ENCODE measurements at regions not wholly inside any gene's neighbourhood (a gene's known extent, or its start where the extent isn't known, plus 50 kb on each side); places are given as distances from the start of the nearest gene placed in this dataset.

GRCh38 chr7:36048141-36048901 lies 104.7 kb upstream of the EEPD1 start:
- H3K4me3 ChIP-seq (ENCODE audit: control insufficient read depth in 1 of 2, extremely low read depth in 1 of 2, low read length in 1 of 2), result no peak overlapping the region
- H3K27me3 Mint-ChIP-seq, result peaks cover 2 to 7% of the 10 kb centered on the region in 2 donors
- H3K27ac ChIP-seq (ENCODE audit: low read length), result no peak overlapping the region
- ATAC-seq (replicated peaks in 1 of 4) (no peak), DNase-seq (no peak)
- no peaks in the 10 kb centered on the region for H3K4me1 Mint-ChIP-seq
- no peaks in the 10 kb centered on the region for H3K36me3 ChIP-seq (ENCODE audit: control insufficient read depth in 2 of 2, extremely low read depth in 1 of 2, insufficient read depth in 1 of 2, low read length in 1 of 2)
- H3K27ac Mint-ChIP-seq, result no peak overlapping the region
- WGBS (ENCODE audit: insufficient coverage), result 84% methylated on average over 4 of the region's 5 CpGs
- no peak overlapping the region for H3K4me3 Mint-ChIP-seq
- H3K36me3 Mint-ChIP-seq, result no peaks in the 10 kb centered on the region
- ChIA-PET POLR2A (no interaction called here), CTCF (no interaction called here)
- H3K4me1 ChIP-seq (ENCODE audit: control insufficient read depth in 1 of 2, extremely low read depth in 1 of 2, insufficient read depth in 2 of 2, low read length in 2 of 2), result no peaks in the 10 kb centered on the region
- no peaks in the 10 kb centered on the region for H3K9me3 Mint-ChIP-seq
- no peaks in the 10 kb centered on the region for H3K27me3 ChIP-seq (replicated peaks in 1 of 2; ENCODE audit: control insufficient read depth in 2 of 2, extremely low read depth in 1 of 2, insufficient read depth in 2 of 2, low read length in 1 of 2)
- H3K9me3 ChIP-seq, result no peaks in the 10 kb centered on the region

- no peaks in the 10 kb centered on the region for H3K9me3 Mint-ChIP-seq
- CTCF ChIA-PET, result no interaction called here
- H3K27me3 ChIP-seq (replicated peaks in 1 of 2; ENCODE audit: control insufficient read depth in 2 of 2, extremely low read depth in 1 of 2, insufficient read depth in 2 of 2, low read length in 1 of 2), result no peaks in the 10 kb centered on the region
Measured at GRCh38 chr7:36048902-36049240, 104.2 kb upstream of the EEPD1 start.

GRCh38 chr7:36051501-36051900 lies 101.6 kb upstream of the EEPD1 start:
- DNase-seq (no peak), ATAC-seq (replicated peaks in 1 of 4) (no peak)
- no peak overlapping the region for H3K27ac Mint-ChIP-seq
- H3K4me1 Mint-ChIP-seq, result no peaks in the 10 kb centered on the region
- Histone ChIP-seq H3K9me3 (no peaks in the 10 kb centered on the region), H3K4me1 (ENCODE audit: control insufficient read depth in 1 of 2, extremely low read depth in 1 of 2, insufficient read depth in 2 of 2, low read length in 2 of 2) (no peaks in the 10 kb centered on the region), H3K27me3 (replicated peaks in 1 of 2; ENCODE audit: control insufficient read depth in 2 of 2, extremely low read depth in 1 of 2, insufficient read depth in 2 of 2, low read length in 1 of 2) (peaks cover 0 to 3% of the 10 kb centered on the region in 2 experiments), H3K4me3 (ENCODE audit: control insufficient read depth in 1 of 2, extremely low read depth in 1 of 2, low read length in 1 of 2) (no peak overlapping the region), H3K36me3 (ENCODE audit: control insufficient read depth in 2 of 2, extremely low read depth in 1 of 2, insufficient read depth in 1 of 2, low read length in 1 of 2) (no peaks in the 10 kb centered on the region), H3K27ac (ENCODE audit: low read length) (no peak overlapping the region)
- H3K36me3 Mint-ChIP-seq, result no peaks in the 10 kb centered on the region
- CTCF ChIA-PET, result no interaction called here
- POLR2A ChIA-PET, result no interaction called here
- no peak overlapping the region for H3K4me3 Mint-ChIP-seq
- no peaks in the 10 kb centered on the region for H3K9me3 Mint-ChIP-seq
- H3K27me3 Mint-ChIP-seq, result peaks cover 2 to 7% of the 10 kb centered on the region in 2 donors
- WGBS (ENCODE audit: insufficient coverage), result 83% methylated on average over 1 of the region's 4 CpGs

More at GRCh38 chr7:36048902-36049240, 104.2 kb upstream of the EEPD1 start:
- H3K27ac ChIP-seq (ENCODE audit: low read length), result no peak overlapping the region
- no peak overlapping the region for H3K4me3 ChIP-seq (ENCODE audit: control insufficient read depth in 1 of 2, extremely low read depth in 1 of 2, low read length in 1 of 2)
- no peaks in the 10 kb centered on the region for H3K9me3 ChIP-seq
- no peaks in the 10 kb centered on the region for H3K36me3 ChIP-seq (ENCODE audit: control insufficient read depth in 2 of 2, extremely low read depth in 1 of 2, insufficient read depth in 1 of 2, low read length in 1 of 2)
- POLR2A ChIA-PET, result no interaction called here
- no peaks in the 10 kb centered on the region for H3K36me3 Mint-ChIP-seq
- ATAC-seq (replicated peaks in 1 of 4) (no peak), DNase-seq (no peak)
- no peaks in the 10 kb centered on the region for H3K4me1 Mint-ChIP-seq
- WGBS (ENCODE audit: insufficient coverage), result 83% methylated on average over 1 of the region's 2 CpGs
- no peaks in the 10 kb centered on the region for H3K4me1 ChIP-seq (ENCODE audit: control insufficient read depth in 1 of 2, extremely low read depth in 1 of 2, insufficient read depth in 2 of 2, low read length in 2 of 2)
- no peak overlapping the region for H3K4me3 Mint-ChIP-seq
- H3K27me3 Mint-ChIP-seq, result peaks cover 2 to 7% of the 10 kb centered on the region in 2 donors
- H3K27ac Mint-ChIP-seq, result no peak overlapping the region

GRCh38 chr7:36053589-36053988 lies 99.5 kb upstream of the EEPD1 start:
- CTCF ChIA-PET, result no interaction called here
- no peak overlapping the region for H3K27ac Mint-ChIP-seq
- 50% methylated on average over 2 of the region's 3 CpGs for WGBS (ENCODE audit: insufficient coverage)

GRCh38 chr7:36054637-36055036 lies 98.4 kb upstream of the EEPD1 start:
- Mint-ChIP-seq H3K27ac (no peak overlapping the region), H3K27me3 (peaks cover 6 to 15% of the 10 kb centered on the region in 2 donors), H3K36me3 (no peaks in the 10 kb centered on the region), H3K9me3 (no peaks in the 10 kb centered on the region), H3K4me3 (no peak overlapping the region), H3K4me1 (no peaks in the 10 kb centered on the region)
- ChIA-PET POLR2A (no interaction called here), CTCF (interaction anchor here in 1 of 2 donors (0.7 kb wide), 1 partner anchor 119 kb away, joined by 3 read pairs; no protein-coding TSS in a partner anchor)
- Histone ChIP-seq H3K9me3 (no peaks in the 10 kb centered on the region), H3K27me3 (replicated peaks in 1 of 2; ENCODE audit: control insufficient read depth in 2 of 2, extremely low read depth in 1 of 2, insufficient read depth in 2 of 2, low read length in 1 of 2) (peaks cover 0 to 13% of the 10 kb centered on the region in 2 experiments), H3K36me3 (ENCODE audit: control insufficient read depth in 2 of 2, extremely low read depth in 1 of 2, insufficient read depth in 1 of 2, low read length in 1 of 2) (no peaks in the 10 kb centered on the region), H3K4me3 (ENCODE audit: control insufficient read depth in 1 of 2, extremely low read depth in 1 of 2, low read length in 1 of 2) (no peak overlapping the region), H3K27ac (ENCODE audit: low read length) (no peak overlapping the region), H3K4me1 (ENCODE audit: control insufficient read depth in 1 of 2, extremely low read depth in 1 of 2, insufficient read depth in 2 of 2, low read length in 2 of 2) (no peaks in the 10 kb centered on the region)
- DNase-seq (no peak), ATAC-seq (replicated peaks in 1 of 4) (no peak)
- 100% methylated on average over 1 of the region's 2 CpGs for WGBS (ENCODE audit: insufficient coverage)

More at GRCh38 chr7:36053589-36053988, 99.5 kb upstream of the EEPD1 start:
- no peaks in the 10 kb centered on the region for H3K9me3 Mint-ChIP-seq
- peaks cover 6 to 15% of the 10 kb centered on the region in 2 donors for H3K27me3 Mint-ChIP-seq
- DNase-seq (no peak), ATAC-seq (replicated peaks in 1 of 4) (no peak)
- no peaks in the 10 kb centered on the region for H3K9me3 ChIP-seq
- H3K4me3 Mint-ChIP-seq, result no peak overlapping the region
- POLR2A ChIA-PET, result no interaction called here
- no peaks in the 10 kb centered on the region for H3K4me1 Mint-ChIP-seq
- H3K4me3 ChIP-seq (ENCODE audit: control insufficient read depth in 1 of 2, extremely low read depth in 1 of 2, low read length in 1 of 2), result no peak overlapping the region
- no peak overlapping the region for H3K27ac ChIP-seq (ENCODE audit: low read length)
- peaks cover 0 to 7% of the 10 kb centered on the region in 2 experiments for H3K27me3 ChIP-seq (replicated peaks in 1 of 2; ENCODE audit: control insufficient read depth in 2 of 2, extremely low read depth in 1 of 2, insufficient read depth in 2 of 2, low read length in 1 of 2)
- no peaks in the 10 kb centered on the region for H3K4me1 ChIP-seq (ENCODE audit: control insufficient read depth in 1 of 2, extremely low read depth in 1 of 2, insufficient read depth in 2 of 2, low read length in 2 of 2)
- no peaks in the 10 kb centered on the region for H3K36me3 Mint-ChIP-seq
- H3K36me3 ChIP-seq (ENCODE audit: control insufficient read depth in 2 of 2, extremely low read depth in 1 of 2, insufficient read depth in 1 of 2, low read length in 1 of 2), result no peaks in the 10 kb centered on the region

- 89% methylated on average over 3 of the region's 4 CpGs for WGBS (ENCODE audit: insufficient coverage)
- CTCF ChIA-PET, result interaction anchor here in 1 of 2 donors (0.7 kb wide), 1 partner anchor 1041 kb away, joined by 5 read pairs; no protein-coding TSS in a partner anchor
- H3K36me3 Mint-ChIP-seq, result no peaks in the 10 kb centered on the region
- peaks cover 0 to 13% of the 10 kb centered on the region in 2 experiments for H3K27me3 ChIP-seq (replicated peaks in 1 of 2; ENCODE audit: control insufficient read depth in 2 of 2, extremely low read depth in 1 of 2, insufficient read depth in 2 of 2, low read length in 1 of 2)
- no peak overlapping the region for H3K27ac ChIP-seq (ENCODE audit: low read length)
- H3K4me3 ChIP-seq (ENCODE audit: control insufficient read depth in 1 of 2, extremely low read depth in 1 of 2, low read length in 1 of 2), result no peak overlapping the region
- POLR2A ChIA-PET, result no interaction called here
- no peak overlapping the region for H3K27ac Mint-ChIP-seq
- no peak for ATAC-seq (replicated peaks in 1 of 4)
- no peaks in the 10 kb centered on the region for H3K4me1 Mint-ChIP-seq
- no peak for DNase-seq
- no peaks in the 10 kb centered on the region for H3K9me3 ChIP-seq
- H3K27me3 Mint-ChIP-seq, result peaks cover 6 to 15% of the 10 kb centered on the region in 2 donors
- H3K36me3 ChIP-seq (ENCODE audit: control insufficient read depth in 2 of 2, extremely low read depth in 1 of 2, insufficient read depth in 1 of 2, low read length in 1 of 2), result no peaks in the 10 kb centered on the region
- H3K4me1 ChIP-seq (ENCODE audit: control insufficient read depth in 1 of 2, extremely low read depth in 1 of 2, insufficient read depth in 2 of 2, low read length in 2 of 2), result no peaks in the 10 kb centered on the region
- H3K9me3 Mint-ChIP-seq, result no peaks in the 10 kb centered on the region
- no peak overlapping the region for H3K4me3 Mint-ChIP-seq
Measured at GRCh38 chr7:36055207-36055606, 97.8 kb upstream of the EEPD1 start.
